ENCODE measurements at regions not wholly inside any gene's neighbourhood (a gene's known extent, or its start where the extent isn't known, plus 50 kb on each side); places are given as distances from the start of the nearest gene placed in this dataset.

DNA sequence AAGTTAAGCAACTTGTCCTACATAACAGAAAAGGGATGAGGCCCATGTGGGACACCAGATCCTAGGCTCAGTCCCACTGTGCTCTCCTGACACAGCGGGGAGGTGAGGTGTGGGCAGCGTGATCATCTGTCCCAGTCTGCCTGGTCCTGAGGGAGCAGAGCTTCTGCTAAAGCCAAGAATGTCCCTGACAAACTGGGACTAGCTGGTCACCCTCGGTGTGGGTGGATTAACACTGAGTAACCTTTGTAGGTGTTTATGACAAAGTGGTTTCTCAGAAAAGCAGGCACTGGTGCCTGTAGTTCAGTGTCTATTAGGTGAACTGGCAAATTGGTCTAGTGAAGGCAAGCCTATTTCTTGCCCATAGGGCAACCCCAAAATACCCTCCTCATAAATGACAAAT is 127.8 kb upstream of the HABP2 start:
- H3K9me1 ChIP-seq (ENCODE audit: control insufficient read depth, insufficient read depth, low read length) = no peaks in the 10 kb centered on the region
- ATAC-seq (no peak), FAIRE-seq (no peak), DNase-seq (ENCODE audit: extremely low read depth in 1 of 4, low spot score in 3 of 4) (no peak)
- no peaks in the 10 kb centered on the region for H3K9me3 ChIP-seq (replicated peaks; ENCODE audit: control insufficient read depth, insufficient read depth, low read depth, low read length)
- POLR2A ChIA-PET = interaction anchor here (0.6 to 1.2 kb wide), 2 partner anchors 15 to 119 kb away, joined by 3 to 6 read pairs; no protein-coding TSS in a partner anchor
- no peak overlapping the region for H3K4me3 ChIP-seq
- H3K9ac ChIP-seq (ENCODE audit: insufficient read depth in 1 of 2, low read depth in 2 of 2, low read length in 2 of 2) = no peak overlapping the region
- H3K36me3 ChIP-seq (ENCODE audit: control insufficient read depth, insufficient read depth, low read length) = no peaks in the 10 kb centered on the region
- no peak overlapping the region for H3K4me2 ChIP-seq (ENCODE audit: insufficient read depth, low read length)
- H3K27me3 ChIP-seq (ENCODE audit: control insufficient read depth in 2 of 2, insufficient read depth in 2 of 2, low read length in 2 of 2) = no peaks in the 10 kb centered on the region; a peak in 2 of 5 replicates
- H3K79me2 ChIP-seq (ENCODE audit: control insufficient read depth, insufficient read depth, low read length) = no peaks in the 10 kb centered on the region
- no peaks in the 10 kb centered on the region for H4K20me1 ChIP-seq (replicated peaks; ENCODE audit: control insufficient read depth, insufficient read depth, low read length)
- CTCF ChIA-PET (ENCODE audit: low intra/inter-chr PET ratio) = no interaction called here
- 0% methylated on average over 2 of the region's 3 CpGs for WGBS (ENCODE audit: insufficient coverage, low coverage, missing lambda C conversion rate)
- no peak overlapping the region for H3K27ac ChIP-seq (ENCODE audit: extremely low read depth, low read depth, low read length)
- no TSS peak for BruUV-seq (replicated peaks)
- in situ Hi-C loops (cut with MboI) (no loop called here), intact Hi-C loops (cut with micrococcal nuclease) (no loop called here)
- H2AFZ ChIP-seq (ENCODE audit: low read depth, low read length) = no peak overlapping the region
- no peaks in the 10 kb centered on the region for H3K4me1 ChIP-seq (replicated peaks in 1 of 2; ENCODE audit: control insufficient read depth in 2 of 2, insufficient read depth in 2 of 2, low read length in 2 of 2)
- TF ChIP-seq ETV5 (CRISPR knock-in tag; IDR thresholded peaks at IDR 0.05; ENCODE audit: low read depth) = no peak
- no peak for TF ChIP-seq ARID1B (IDR thresholded peaks at IDR 0.05)
- TF ChIP-seq NR4A1 (CRISPR knock-in tag; IDR thresholded peaks at IDR 0.05) = no peak
- no peak for TF ChIP-seq NR4A1 (tag; IDR thresholded peaks at IDR 0.05)
- TF ChIP-seq, protein P1, sequence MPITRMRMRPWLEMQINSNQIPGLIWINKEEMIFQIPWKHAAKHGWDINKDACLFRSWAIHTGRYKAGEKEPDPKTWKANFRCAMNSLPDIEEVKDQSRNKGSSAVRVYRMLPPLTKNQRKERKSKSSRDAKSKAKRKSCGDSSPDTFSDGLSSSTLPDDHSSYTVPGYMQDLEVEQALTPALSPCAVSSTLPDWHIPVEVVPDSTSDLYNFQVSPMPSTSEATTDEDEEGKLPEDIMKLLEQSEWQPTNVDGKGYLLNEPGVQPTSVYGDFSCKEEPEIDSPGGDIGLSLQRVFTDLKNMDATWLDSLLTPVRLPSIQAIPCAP (CRISPR knock-in tag; IDR thresholded peaks at IDR 0.05; ENCODE audit: borderline replicate concordance) = no peak
- no peak for TF ChIP-seq ZNF143 (CRISPR knock-in tag; IDR thresholded peaks at IDR 0.05)
- TF ChIP-seq LCOR (CRISPR knock-in tag; IDR thresholded peaks at IDR 0.05) = no peak
- TF ChIP-seq, protein P2, sequence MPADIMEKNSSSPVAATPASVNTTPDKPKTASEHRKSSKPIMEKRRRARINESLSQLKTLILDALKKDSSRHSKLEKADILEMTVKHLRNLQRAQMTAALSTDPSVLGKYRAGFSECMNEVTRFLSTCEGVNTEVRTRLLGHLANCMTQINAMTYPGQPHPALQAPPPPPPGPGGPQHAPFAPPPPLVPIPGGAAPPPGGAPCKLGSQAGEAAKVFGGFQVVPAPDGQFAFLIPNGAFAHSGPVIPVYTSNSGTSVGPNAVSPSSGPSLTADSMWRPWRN (IDR thresholded peaks at IDR 0.05; ENCODE audit: low read depth) = no peak
- TF ChIP-seq, protein P3, sequence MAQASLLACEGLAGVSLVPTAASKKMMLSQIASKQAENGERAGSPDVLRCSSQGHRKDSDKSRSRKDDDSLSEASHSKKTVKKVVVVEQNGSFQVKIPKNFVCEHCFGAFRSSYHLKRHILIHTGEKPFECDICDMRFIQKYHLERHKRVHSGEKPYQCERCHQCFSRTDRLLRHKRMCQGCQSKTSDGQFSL (CRISPR knock-in tag; IDR thresholded peaks at IDR 0.05) = no peak
- TF ChIP-seq, protein P3 (tag; IDR thresholded peaks at IDR 0.05) = no peak
- TF ChIP-seq, protein P4, sequence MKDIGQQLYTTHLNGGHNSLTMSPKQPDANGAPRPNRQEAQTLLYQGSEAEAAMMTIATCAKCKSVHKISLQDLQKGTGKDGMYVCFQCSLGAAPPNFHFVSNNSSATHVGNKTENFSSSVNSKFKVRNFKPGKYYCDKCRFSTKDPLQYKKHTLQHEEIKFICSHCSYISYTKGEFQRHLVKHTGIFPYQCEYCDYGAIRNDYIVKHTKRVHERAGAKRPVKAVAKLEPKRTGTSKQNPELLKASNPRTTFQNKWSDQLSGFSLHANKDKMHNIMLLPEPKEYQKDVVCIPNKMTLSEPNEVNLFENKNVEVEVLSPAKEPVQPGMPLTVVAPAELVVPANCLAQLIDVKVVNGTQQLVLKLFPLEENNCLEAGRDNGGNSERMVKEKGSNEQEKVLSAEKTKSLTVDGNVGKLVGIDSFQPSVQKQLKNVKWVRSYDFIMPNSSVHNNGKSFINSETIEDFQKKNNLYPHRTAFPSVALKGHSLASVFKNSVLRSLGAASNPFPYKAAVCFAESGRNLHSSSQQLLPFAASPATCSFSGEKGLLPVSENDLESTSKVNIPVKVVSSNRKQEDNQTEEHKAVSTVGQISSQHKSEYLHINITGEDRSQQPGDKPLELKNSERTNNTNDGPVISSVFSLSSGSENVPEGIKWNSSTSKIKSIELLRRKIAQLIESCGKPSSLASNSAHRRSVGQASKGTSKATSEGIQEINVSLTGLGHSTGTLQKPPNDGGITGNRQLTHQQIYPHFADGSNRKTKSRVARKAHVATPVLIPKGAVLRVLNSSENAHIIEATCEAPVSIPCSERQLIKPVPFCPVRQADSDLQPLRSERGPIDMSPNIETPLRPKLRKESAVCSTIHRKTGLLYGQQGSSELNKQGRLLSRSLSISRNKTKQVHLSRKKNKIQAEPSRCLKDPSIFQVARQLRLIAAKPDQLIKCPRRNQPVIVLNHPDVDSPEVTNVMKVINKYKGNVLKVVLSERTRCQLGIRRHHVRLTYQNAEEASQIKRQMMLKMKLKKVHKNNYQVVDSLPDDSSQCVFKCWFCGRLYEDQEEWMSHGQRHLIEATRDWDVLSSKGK (CRISPR knock-in tag; IDR thresholded peaks at IDR 0.05) = no peak
- no peak for TF ChIP-seq STAG1 (CRISPR knock-in tag; IDR thresholded peaks at IDR 0.05; ENCODE audit: borderline replicate concordance)
- TF ChIP-seq PHTF2 (CRISPR knock-in tag; IDR thresholded peaks at IDR 0.05) = no peak
- TF ChIP-seq BRCA1 (IDR thresholded peaks at IDR 0.05) = no peak
- no peak for TF ChIP-seq BRCA1 (CRISPR knock-in tag; IDR thresholded peaks at IDR 0.05)
- no peak for TF ChIP-seq MTA2 (IDR thresholded peaks at IDR 0.05; ENCODE audit: low read depth)
- TF ChIP-seq, protein P5, sequence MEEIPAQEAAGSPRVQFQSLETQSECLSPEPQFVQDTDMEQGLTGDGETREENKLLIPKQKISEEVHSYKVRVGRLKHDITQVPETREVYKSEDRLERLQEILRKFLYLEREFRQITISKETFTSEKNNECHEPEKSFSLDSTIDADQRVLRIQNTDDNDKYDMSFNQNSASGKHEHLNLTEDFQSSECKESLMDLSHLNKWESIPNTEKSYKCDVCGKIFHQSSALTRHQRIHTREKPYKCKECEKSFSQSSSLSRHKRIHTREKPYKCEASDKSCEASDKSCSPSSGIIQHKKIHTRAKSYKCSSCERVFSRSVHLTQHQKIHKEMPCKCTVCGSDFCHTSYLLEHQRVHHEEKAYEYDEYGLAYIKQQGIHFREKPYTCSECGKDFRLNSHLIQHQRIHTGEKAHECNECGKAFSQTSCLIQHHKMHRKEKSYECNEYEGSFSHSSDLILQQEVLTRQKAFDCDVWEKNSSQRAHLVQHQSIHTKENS (CRISPR knock-in tag; IDR thresholded peaks at IDR 0.05) = no peak
- TF ChIP-seq ZNF24 (IDR thresholded peaks at IDR 0.05) = no peak

All from K562 (cell line).